Smooth muscle cell (in vitro differentiated cells): ENCODE measurements at regions not wholly inside any gene's neighbourhood (a gene's known extent, or its start where the extent isn't known, plus 50 kb on each side); places are given as distances from the start of the nearest gene placed in this dataset.
A peak's percentile ranks its signal among the peaks of the same experiment; 100 is the strongest.

Experiments
- DNase-seq: peaks from one replicate; lab custom pipeline; 2025; ENCODE audit not compliant: unreplicated experiment; lab: John Stamatoyannopoulos, UW
- H2AFZ ChIP-seq: fragments of 200-600 bp; sonication (generic); 2 replicates; pipeline ENCODE4 v1.6.0; 2016; ENCODE audit warnings: antibody characterized with exemption, low read depth, mild to moderate bottlenecking
- H3F3A ChIP-seq: fragments of 200-600 bp; sonication (generic); 2 replicates; pipeline ENCODE4 v1.6.0; 2017; ENCODE audit warnings: antibody characterized with exemption, low read depth
- H3K27ac ChIP-seq: fragments of 200-600 bp; sonication (generic); 2 replicates; pipeline ENCODE4 v1.5.1; 2016; ENCODE audit warnings: low read depth, mild to moderate bottlenecking
- H3K27me3 ChIP-seq: fragments of 200-600 bp; sonication (generic); 2 replicates; pipeline ENCODE4 v1.6.1; 2016; ENCODE audit warnings: low read depth, mild to moderate bottlenecking
- H3K36me3 ChIP-seq: fragments of 200-600 bp; sonication (generic); 2 replicates; pipeline ENCODE4 v1.5.1; 2016; ENCODE audit warnings: low read depth
- H3K4me1 ChIP-seq: fragments of 200-600 bp; sonication (generic); 2 replicates; pipeline ENCODE4 v1.5.1; 2016; ENCODE audit warnings: low read depth
- H3K4me2 ChIP-seq: fragments of 200-600 bp; sonication (generic); 2 replicates; pipeline ENCODE4 v1.6.0; 2016; ENCODE audit warnings: mild to moderate bottlenecking
- H3K4me3 ChIP-seq: fragments of 200-600 bp; sonication (generic); 2 replicates; pipeline ENCODE4 v1.5.1; 2016; ENCODE audit warnings: mild to moderate bottlenecking
- H3K79me2 ChIP-seq: fragments of 200-600 bp; sonication (generic); 2 replicates; pipeline ENCODE4 v1.6.0; 2016; ENCODE audit warnings: low read depth, mild to moderate bottlenecking
- H3K9ac ChIP-seq: fragments of 200-600 bp; sonication (generic); 2 replicates; pipeline ENCODE4 v1.6.0; 2016; ENCODE audit warnings: low read depth
- H3K9me3 ChIP-seq: fragments of 200-600 bp; sonication (generic); replicated peaks from 2 replicates; pipeline ENCODE4 v1.5.1; 2016; ENCODE audit warnings: low read depth
- H4K20me1 ChIP-seq: fragments of 200-600 bp; sonication (generic); 2 replicates; pipeline ENCODE4 v1.6.0; 2016; ENCODE audit warnings: low read depth
- WGBS: methylation state at CpG from one replicate; pipeline ENCODE4 v1.1.7; 2016; ENCODE audit warnings: low lambda C conversion rate; 5-methylcytosine and 5-hydroxymethylcytosine counted together
- TF ChIP-seq, protein P1 (sequence below): fragments of 200-600 bp; sonication (generic); IDR thresholded peaks from 2 replicates; pipeline ENCODE4 v1.5.1; 2017; ENCODE audit warnings: borderline replicate concordance, mild to moderate bottlenecking, antibody characterized with exemption; ENCODE audit not compliant: insufficient read depth, poor library complexity, severe bottlenecking

DNA sequence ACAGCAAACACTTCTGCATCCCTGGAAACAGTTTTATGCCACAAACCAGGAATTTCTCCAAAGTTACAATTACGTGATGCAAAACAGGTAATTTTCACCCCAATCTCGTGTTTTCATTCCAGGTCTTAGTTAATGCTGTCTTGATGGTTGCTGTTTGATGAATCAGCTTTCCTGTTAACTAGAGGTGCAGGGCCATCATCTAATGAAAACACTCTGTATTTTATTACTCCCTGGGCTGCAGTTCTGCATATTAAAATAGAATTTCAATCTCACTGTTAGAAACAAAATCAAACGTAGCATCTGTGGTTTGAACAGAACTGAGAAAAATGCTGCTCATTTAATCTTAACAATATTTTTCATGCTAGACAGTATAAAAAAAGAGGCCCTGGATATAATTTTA lies 129.4 kb downstream of the TUSC1 start:
- Histone ChIP-seq H3K27ac (no peak overlapping the region), H2AFZ (no peak overlapping the region), H4K20me1 (no peaks in the 10 kb centered on the region), H3K9me3 (no peaks in the 10 kb centered on the region), H3K4me1 (no peaks in the 10 kb centered on the region), H3K36me3 (no peaks in the 10 kb centered on the region), H3K9ac (no peak overlapping the region), H3K79me2 (no peaks in the 10 kb centered on the region), H3K27me3 (no peaks in the 10 kb centered on the region), H3K4me2 (no peak overlapping the region), H3K4me3 (no peak overlapping the region), H3F3A (no peaks in the 10 kb centered on the region)
- DNase-seq, result no peak
- TF ChIP-seq, protein P1, sequence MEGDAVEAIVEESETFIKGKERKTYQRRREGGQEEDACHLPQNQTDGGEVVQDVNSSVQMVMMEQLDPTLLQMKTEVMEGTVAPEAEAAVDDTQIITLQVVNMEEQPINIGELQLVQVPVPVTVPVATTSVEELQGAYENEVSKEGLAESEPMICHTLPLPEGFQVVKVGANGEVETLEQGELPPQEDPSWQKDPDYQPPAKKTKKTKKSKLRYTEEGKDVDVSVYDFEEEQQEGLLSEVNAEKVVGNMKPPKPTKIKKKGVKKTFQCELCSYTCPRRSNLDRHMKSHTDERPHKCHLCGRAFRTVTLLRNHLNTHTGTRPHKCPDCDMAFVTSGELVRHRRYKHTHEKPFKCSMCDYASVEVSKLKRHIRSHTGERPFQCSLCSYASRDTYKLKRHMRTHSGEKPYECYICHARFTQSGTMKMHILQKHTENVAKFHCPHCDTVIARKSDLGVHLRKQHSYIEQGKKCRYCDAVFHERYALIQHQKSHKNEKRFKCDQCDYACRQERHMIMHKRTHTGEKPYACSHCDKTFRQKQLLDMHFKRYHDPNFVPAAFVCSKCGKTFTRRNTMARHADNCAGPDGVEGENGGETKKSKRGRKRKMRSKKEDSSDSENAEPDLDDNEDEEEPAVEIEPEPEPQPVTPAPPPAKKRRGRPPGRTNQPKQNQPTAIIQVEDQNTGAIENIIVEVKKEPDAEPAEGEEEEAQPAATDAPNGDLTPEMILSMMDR, result no peak
- WGBS, result 81% methylated on average over 3 of the region's 3 CpGs

DNA sequence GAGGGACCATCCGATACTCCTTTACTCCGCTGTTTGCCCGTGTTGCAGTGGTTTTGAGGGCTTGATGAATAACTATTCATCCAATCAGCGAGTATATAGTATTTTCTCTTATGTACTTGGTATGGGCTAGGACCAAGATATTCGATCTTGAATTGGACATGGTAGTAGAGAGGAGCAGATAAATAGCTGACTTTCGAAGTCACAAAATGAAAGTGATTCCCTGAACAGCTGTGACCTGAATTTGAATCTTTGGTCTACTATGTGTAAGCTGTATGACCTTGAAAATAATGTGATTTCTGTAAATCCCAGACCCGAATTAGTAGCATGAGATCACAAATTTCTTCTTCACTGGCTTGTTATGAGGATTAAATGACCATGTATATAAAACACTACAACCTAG lies 134.4 kb downstream of the TUSC1 start:
- H3K36me3 ChIP-seq, result no peaks in the 10 kb centered on the region
- H3K27me3 ChIP-seq, result no peaks in the 10 kb centered on the region
- no peaks in the 10 kb centered on the region for H4K20me1 ChIP-seq
- DNase-seq, result no peak
- no peak overlapping the region for H3K4me3 ChIP-seq
- no peak overlapping the region for H3K27ac ChIP-seq
- H3K79me2 ChIP-seq, result no peaks in the 10 kb centered on the region
- TF ChIP-seq, protein P1, result no peak
- no peaks in the 10 kb centered on the region for H3K9me3 ChIP-seq
- no peaks in the 10 kb centered on the region for H3F3A ChIP-seq
- no peaks in the 10 kb centered on the region for H3K4me1 ChIP-seq
- H2AFZ ChIP-seq, result no peak overlapping the region
- 98% methylated on average over 7 of the region's 7 CpGs for WGBS
- no peak overlapping the region for H3K4me2 ChIP-seq
- H3K9ac ChIP-seq, result no peak overlapping the region

DNA sequence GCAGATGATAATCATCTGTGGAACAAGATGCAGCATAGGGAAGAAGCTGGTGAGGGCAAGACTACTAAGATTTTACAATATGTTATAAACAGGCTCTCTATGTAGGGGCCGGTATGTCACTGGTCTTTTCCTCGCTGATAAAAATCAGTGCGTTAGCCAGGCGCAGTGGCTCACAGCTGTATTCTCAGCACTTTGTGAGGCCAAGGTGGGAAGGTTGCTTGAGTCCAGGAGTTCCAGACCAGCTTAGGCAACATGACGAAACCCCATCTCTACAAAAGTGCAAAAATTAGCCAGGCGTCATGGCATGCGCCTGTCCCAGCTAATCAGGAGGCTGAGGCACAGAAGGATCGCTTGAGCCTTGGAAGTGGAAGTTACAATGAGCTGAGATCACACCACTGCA lies 135.9 kb downstream of the TUSC1 start:
- H3K4me3 ChIP-seq, result no peak overlapping the region

DNA sequence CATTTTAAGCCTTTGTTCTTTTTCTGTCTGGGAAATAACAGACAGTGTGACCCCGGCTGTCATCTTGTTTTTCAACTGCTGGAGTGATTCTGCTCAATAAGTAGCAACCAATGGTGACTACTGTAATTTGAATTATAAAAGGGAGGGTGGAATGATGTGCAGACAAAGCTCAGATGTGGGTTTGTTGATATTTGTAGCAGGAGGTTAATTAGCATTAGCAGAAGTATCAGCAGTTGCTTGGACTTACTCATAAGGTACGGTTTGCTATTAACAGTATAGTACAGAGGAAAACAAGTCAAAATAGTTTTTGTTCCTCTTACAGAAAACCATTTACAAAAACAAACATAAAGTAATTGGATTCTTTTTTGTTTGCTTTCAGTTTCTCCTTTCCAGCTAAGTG lies 140.4 kb downstream of the TUSC1 start:
- no peaks in the 10 kb centered on the region for H3K79me2 ChIP-seq
- no peaks in the 10 kb centered on the region for H3K36me3 ChIP-seq
- no peak overlapping the region for H3K27ac ChIP-seq
- H3K4me2 ChIP-seq, result no peak overlapping the region
- 86% methylated on average over 2 of the region's 2 CpGs for WGBS
- H3K9ac ChIP-seq, result no peak overlapping the region
- peaks cover 12% of the 10 kb centered on the region for H3K4me1 ChIP-seq
- H3F3A ChIP-seq, result no peaks in the 10 kb centered on the region
- TF ChIP-seq, protein P1, result no peak
- H2AFZ ChIP-seq, result peak overlapping the region; percentile 34
- H3K27me3 ChIP-seq, result no peaks in the 10 kb centered on the region
- no peaks in the 10 kb centered on the region for H4K20me1 ChIP-seq
- no peak for DNase-seq
- no peaks in the 10 kb centered on the region for H3K9me3 ChIP-seq
- H3K4me3 ChIP-seq, result no peak overlapping the region

More for the DNA sequence above, 135.9 kb downstream of the TUSC1 start:
- H3K27ac ChIP-seq, result no peak overlapping the region
- no peaks in the 10 kb centered on the region for H3K79me2 ChIP-seq
- H3F3A ChIP-seq, result no peaks in the 10 kb centered on the region
- WGBS, result 48% methylated on average over 8 of the region's 8 CpGs
- no peak for DNase-seq
- H3K36me3 ChIP-seq, result no peaks in the 10 kb centered on the region
- H3K4me2 ChIP-seq, result peak overlapping the region; percentile 28
- H3K9me3 ChIP-seq, result no peaks in the 10 kb centered on the region
- H3K27me3 ChIP-seq, result no peaks in the 10 kb centered on the region
- H4K20me1 ChIP-seq, result no peaks in the 10 kb centered on the region
- H2AFZ ChIP-seq, result no peak overlapping the region
- TF ChIP-seq, protein P1, result no peak
- no peak overlapping the region for H3K9ac ChIP-seq
- H3K4me1 ChIP-seq, result peaks cover 12% of the 10 kb centered on the region
